Vagina (tissue), 2 donors: ENCODE measurements at regions not wholly inside any gene's neighbourhood (a gene's known extent, or its start where the extent isn't known, plus 50 kb on each side); places are given as distances from the start of the nearest gene placed in this dataset.

Experiments used
- DNase-seq, 2 donors: peaks; one replicate each; pipeline ENCODE4 v3.0.0-alpha.2; 2017; ENCODE audit errors: extremely low spot score in 2 of 2
- H3K27ac ChIP-seq: fragments of 200-600 bp; sonication (generic); one replicate; pipeline ENCODE4 v1.5.1; 2019
- H3K27me3 ChIP-seq: fragments of 200-600 bp; sonication (generic); one replicate; pipeline ENCODE4 v1.5.1; 2019
- H3K36me3 ChIP-seq, 2 donors: fragments of 200-600 bp; sonication (generic); one replicate each; pipeline ENCODE4 v1.5.1; 2017 to 2019
- H3K4me1 ChIP-seq: fragments of 200-600 bp; sonication (generic); one replicate; pipeline ENCODE4 v1.5.1; 2019
- H3K4me3 ChIP-seq, 2 donors: fragments of 200-600 bp; sonication (generic); 1 replicate in 1 of 2; 2 replicates in 1 of 2; pipeline ENCODE4 v1.5.1; 2016 to 2019
- H3K9me3 ChIP-seq: fragments of 200-600 bp; sonication (generic); one replicate; pipeline ENCODE4 v1.5.1; 2019
- POLR2A ChIP-seq, 2 donors: fragments of 450-650 bp; IDR thresholded peaks; one replicate each; pipeline ENCODE4 v1.6.1; 2017; ENCODE audit warnings: antibody characterized with exemption in 2 of 2, mild to moderate bottlenecking in 2 of 2, moderate library complexity in 2 of 2
- POLR2AphosphoS5 ChIP-seq, 2 donors: sonication (generic); formaldehyde crosslinking; IDR thresholded peaks; one replicate each; pipeline ENCODE4 v1.9.0; 2017; ENCODE audit warnings: antibody characterized with exemption in 2 of 2, mild to moderate bottlenecking in 2 of 2, low read depth in 1 of 2; ENCODE audit not compliant: insufficient read depth in 1 of 2
- intact Hi-C: fragments of 100-400 bp; cut with DNase I; formaldehyde crosslinking; loops from one replicate; pipeline ENCODE4 v1.15.1; 2023
- TF ChIP-seq, protein P1 (sequence below), 3 experiments: fragments of 450-650 bp in 2 of 3; fragments of 200-600 bp in 1 of 3; sonication (generic) in 1 of 3; IDR thresholded peaks; one replicate each; pipeline ENCODE4 v1.5.1; 2017 to 2019; ENCODE audit warnings: antibody characterized with exemption in 3 of 3, mild to moderate bottlenecking in 2 of 3, moderate library complexity in 2 of 3

DNA sequence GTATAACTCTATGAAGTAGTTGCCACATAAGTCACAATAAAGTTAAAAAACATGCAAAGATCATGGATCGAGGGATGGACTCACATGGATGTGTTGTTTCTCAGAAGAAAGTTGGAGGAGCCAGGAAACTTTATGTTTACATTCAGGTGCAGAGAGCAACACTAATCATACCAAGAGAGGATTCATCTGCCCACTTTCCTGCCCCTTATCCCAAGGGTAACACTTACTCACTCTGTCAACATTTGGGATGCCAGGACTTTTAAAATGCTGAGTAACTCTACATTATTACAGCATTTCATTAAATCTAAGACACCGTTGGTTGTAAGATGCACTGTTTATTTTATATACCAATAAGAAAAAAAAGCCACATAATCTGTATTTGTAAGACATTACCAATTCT, 170.4 kb downstream of the KCNE4 start:
- DNase-seq = no peak
- TF ChIP-seq POLR2AphosphoS5 (IDR thresholded peaks at IDR 0.05; ENCODE audit: insufficient read depth in 1 of 2, low read depth in 1 of 2) (no peak), POLR2A (IDR thresholded peaks at IDR 0.05) (no peak)
- TF ChIP-seq, protein P1, sequence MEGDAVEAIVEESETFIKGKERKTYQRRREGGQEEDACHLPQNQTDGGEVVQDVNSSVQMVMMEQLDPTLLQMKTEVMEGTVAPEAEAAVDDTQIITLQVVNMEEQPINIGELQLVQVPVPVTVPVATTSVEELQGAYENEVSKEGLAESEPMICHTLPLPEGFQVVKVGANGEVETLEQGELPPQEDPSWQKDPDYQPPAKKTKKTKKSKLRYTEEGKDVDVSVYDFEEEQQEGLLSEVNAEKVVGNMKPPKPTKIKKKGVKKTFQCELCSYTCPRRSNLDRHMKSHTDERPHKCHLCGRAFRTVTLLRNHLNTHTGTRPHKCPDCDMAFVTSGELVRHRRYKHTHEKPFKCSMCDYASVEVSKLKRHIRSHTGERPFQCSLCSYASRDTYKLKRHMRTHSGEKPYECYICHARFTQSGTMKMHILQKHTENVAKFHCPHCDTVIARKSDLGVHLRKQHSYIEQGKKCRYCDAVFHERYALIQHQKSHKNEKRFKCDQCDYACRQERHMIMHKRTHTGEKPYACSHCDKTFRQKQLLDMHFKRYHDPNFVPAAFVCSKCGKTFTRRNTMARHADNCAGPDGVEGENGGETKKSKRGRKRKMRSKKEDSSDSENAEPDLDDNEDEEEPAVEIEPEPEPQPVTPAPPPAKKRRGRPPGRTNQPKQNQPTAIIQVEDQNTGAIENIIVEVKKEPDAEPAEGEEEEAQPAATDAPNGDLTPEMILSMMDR (IDR thresholded peaks at IDR 0.05) = no peak
- no peaks in the 10 kb centered on the region for H3K4me1 ChIP-seq
- intact Hi-C loops = no loop called here
- no peak overlapping the region for H3K27ac ChIP-seq
- H3K27me3 ChIP-seq = no peaks in the 10 kb centered on the region
- no peaks in the 10 kb centered on the region for H3K36me3 ChIP-seq
- no peak overlapping the region for H3K4me3 ChIP-seq
- no peaks in the 10 kb centered on the region for H3K9me3 ChIP-seq

- H3K36me3 ChIP-seq = no peaks in the 10 kb centered on the region
Observed at GRCh38 chr2:223223156-223223555, 171.2 kb downstream of the KCNE4 start.

GRCh38 chr2:223225266-223225665, 173.3 kb downstream of the KCNE4 start:
- intact Hi-C loops = no loop called here
- Histone ChIP-seq H3K27me3 (no peaks in the 10 kb centered on the region), H3K4me1 (no peaks in the 10 kb centered on the region), H3K36me3 (no peaks in the 10 kb centered on the region), H3K27ac (no peak overlapping the region), H3K9me3 (no peaks in the 10 kb centered on the region), H3K4me3 (no peak overlapping the region)
- TF ChIP-seq POLR2A (IDR thresholded peaks at IDR 0.05) (no peak), POLR2AphosphoS5 (IDR thresholded peaks at IDR 0.05; ENCODE audit: insufficient read depth in 1 of 2, low read depth in 1 of 2) (no peak)
- TF ChIP-seq, protein P1 (IDR thresholded peaks at IDR 0.05) = no peak
- DNase-seq = no peak

More at GRCh38 chr2:223223156-223223555, 171.2 kb downstream of the KCNE4 start:
- no peaks in the 10 kb centered on the region for H3K9me3 ChIP-seq
- intact Hi-C loops = no loop called here
- DNase-seq = no peak
- H3K4me1 ChIP-seq = no peaks in the 10 kb centered on the region
- H3K4me3 ChIP-seq = no peak overlapping the region
- no peaks in the 10 kb centered on the region for H3K27me3 ChIP-seq
- H3K27ac ChIP-seq = no peak overlapping the region
- TF ChIP-seq POLR2AphosphoS5 (IDR thresholded peaks at IDR 0.05; ENCODE audit: insufficient read depth in 1 of 2, low read depth in 1 of 2) = no peak
- no peak for TF ChIP-seq POLR2A (IDR thresholded peaks at IDR 0.05)
- TF ChIP-seq, protein P1 (IDR thresholded peaks at IDR 0.05) = no peak

- Histone ChIP-seq H3K4me1 (no peaks in the 10 kb centered on the region), H3K36me3 (no peaks in the 10 kb centered on the region), H3K9me3 (no peaks in the 10 kb centered on the region), H3K27ac (no peak overlapping the region), H3K27me3 (no peaks in the 10 kb centered on the region), H3K4me3 (no peak overlapping the region)
- no peak for TF ChIP-seq POLR2A (IDR thresholded peaks at IDR 0.05)
- no peak for DNase-seq
- intact Hi-C loops = no loop called here
Observed at GRCh38 chr2:223226264-223226663, 174.3 kb downstream of the KCNE4 start.

DNA sequence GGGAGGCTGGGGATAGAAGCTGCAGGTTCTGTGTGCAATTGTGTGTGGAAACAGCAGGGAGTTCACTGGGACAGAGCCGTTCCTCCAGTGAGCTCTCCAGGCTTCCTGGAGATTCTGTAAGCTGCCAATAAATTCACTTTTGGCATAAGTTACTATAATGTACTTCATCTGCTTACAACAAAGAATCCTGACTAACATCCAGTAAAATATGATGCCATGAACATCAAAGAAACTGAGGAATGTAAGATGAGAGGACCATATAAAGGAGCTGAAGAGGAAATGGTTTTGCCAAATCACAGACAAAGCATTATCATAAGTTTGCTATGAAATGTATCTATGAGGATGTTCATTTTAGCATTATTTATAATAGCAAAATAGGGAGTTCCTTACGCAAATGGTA, 175.3 kb downstream of the KCNE4 start:
- no peaks in the 10 kb centered on the region for H3K27me3 ChIP-seq
- TF ChIP-seq, protein P1 (IDR thresholded peaks at IDR 0.05) = no peak
- no peak for TF ChIP-seq POLR2AphosphoS5 (IDR thresholded peaks at IDR 0.05; ENCODE audit: insufficient read depth in 1 of 2, low read depth in 1 of 2)
- TF ChIP-seq POLR2A (IDR thresholded peaks at IDR 0.05) = no peak
- H3K4me1 ChIP-seq = no peaks in the 10 kb centered on the region
- no peak overlapping the region for H3K4me3 ChIP-seq
- DNase-seq = no peak
- H3K36me3 ChIP-seq = no peaks in the 10 kb centered on the region
- H3K9me3 ChIP-seq = no peaks in the 10 kb centered on the region
- intact Hi-C loops = no loop called here
- no peak overlapping the region for H3K27ac ChIP-seq

GRCh38 chr2:223228871-223229270, 176.9 kb downstream of the KCNE4 start:
- H3K4me3 ChIP-seq = no peak overlapping the region
- intact Hi-C loops = no loop called here
- no peaks in the 10 kb centered on the region for H3K27me3 ChIP-seq
- H3K36me3 ChIP-seq = no peaks in the 10 kb centered on the region
- no peak for DNase-seq
- TF ChIP-seq POLR2AphosphoS5 (IDR thresholded peaks at IDR 0.05; ENCODE audit: insufficient read depth in 1 of 2, low read depth in 1 of 2) (no peak), POLR2A (IDR thresholded peaks at IDR 0.05) (no peak)
- TF ChIP-seq, protein P1 (IDR thresholded peaks at IDR 0.05) = no peak
- H3K27ac ChIP-seq = no peak overlapping the region
- H3K4me1 ChIP-seq = no peaks in the 10 kb centered on the region
- no peaks in the 10 kb centered on the region for H3K9me3 ChIP-seq
